ENCODE measurements at regions not wholly inside any gene's neighbourhood (a gene's known extent, or its start where the extent isn't known, plus 50 kb on each side); places are given as distances from the start of the nearest gene placed in this dataset.

DNA sequence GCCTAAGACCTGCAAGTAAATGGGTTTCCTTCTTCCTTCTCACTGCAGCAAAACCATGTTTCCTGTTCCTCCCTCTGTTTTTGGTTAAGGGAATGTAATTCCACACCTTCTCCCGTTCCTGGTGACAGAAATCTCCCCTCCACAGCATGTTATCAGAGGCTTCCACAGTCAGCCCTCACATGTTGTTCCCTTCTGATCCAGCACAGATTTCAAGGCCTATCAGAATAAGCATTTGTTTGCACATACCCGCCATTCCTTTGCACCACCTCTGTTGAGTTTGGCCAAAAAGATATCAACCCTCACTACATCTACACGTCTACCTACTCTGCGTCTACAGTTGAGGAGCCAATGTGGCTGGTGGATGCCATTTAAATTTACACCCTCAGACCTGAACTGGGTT is 113.9 kb upstream of the GRM7 start:
- TF ChIP-seq E2F1 (CRISPR knock-in tag; IDR thresholded peaks at IDR 0.05) (no peak), CTCF (CRISPR knock-in tag; IDR thresholded peaks at IDR 0.05) (no peak), MAFF (IDR thresholded peaks at IDR 0.05; ENCODE audit: low read depth, low read length) (no peak), SMARCC2 (IDR thresholded peaks at IDR 0.05) (no peak), JUNB (CRISPR knock-in tag; IDR thresholded peaks at IDR 0.05; ENCODE audit: borderline replicate concordance) (no peak), FOXM1 (CRISPR knock-in tag; IDR thresholded peaks at IDR 0.05) (no peak), NR2F1 (CRISPR knock-in tag; IDR thresholded peaks at IDR 0.05) (no peak)
- TF ChIP-seq, protein P1, sequence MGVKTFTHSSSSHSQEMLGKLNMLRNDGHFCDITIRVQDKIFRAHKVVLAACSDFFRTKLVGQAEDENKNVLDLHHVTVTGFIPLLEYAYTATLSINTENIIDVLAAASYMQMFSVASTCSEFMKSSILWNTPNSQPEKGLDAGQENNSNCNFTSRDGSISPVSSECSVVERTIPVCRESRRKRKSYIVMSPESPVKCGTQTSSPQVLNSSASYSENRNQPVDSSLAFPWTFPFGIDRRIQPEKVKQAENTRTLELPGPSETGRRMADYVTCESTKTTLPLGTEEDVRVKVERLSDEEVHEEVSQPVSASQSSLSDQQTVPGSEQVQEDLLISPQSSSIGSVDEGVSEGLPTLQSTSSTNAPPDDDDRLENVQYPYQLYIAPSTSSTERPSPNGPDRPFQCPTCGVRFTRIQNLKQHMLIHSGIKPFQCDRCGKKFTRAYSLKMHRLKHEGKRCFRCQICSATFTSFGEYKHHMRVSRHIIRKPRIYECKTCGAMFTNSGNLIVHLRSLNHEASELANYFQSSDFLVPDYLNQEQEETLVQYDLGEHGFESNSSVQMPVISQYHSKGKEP (CRISPR knock-in tag; IDR thresholded peaks at IDR 0.05) = no peak
